ENCODE measurements at regions not wholly inside any gene's neighbourhood (a gene's known extent, or its start where the extent isn't known, plus 50 kb on each side); places are given as distances from the start of the nearest gene placed in this dataset.

DNA sequence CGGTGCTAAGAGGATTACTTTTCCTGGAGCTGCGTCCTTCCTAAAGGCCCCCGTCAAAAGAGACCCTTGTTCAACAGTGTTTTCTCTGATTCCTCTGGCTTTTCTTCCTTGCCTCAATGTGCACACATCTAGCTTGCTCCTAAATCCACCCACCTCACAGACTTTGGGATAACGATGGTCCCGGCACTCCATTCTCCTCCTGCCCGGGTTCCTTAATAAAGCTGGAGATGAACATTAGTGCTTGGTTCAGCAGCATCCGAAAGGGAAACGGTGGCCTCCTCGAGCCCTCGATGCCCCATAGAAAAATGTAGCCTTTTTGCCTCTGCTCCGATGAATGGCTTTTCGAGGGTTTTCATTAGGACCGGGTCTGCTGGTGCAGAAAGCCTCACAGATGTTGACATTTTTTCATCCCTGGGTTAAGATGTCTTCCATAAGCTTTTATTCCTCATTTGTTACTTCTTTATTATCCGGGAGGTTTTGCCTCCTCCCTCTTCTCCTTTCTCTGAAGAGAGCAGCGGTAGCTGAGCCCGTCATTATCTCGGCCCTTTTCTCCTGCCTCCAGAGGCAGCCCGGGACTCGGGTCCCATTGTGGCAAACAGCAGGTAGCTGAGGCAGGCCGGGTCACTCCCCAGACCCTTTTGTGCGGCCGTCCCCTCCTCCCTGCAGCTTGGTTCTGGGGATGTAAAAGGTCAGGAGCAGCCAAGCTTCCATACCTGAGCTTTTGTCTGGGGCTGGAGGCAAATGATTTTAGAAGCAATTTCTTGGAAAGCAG, 64.6 kb downstream of the CPN2 start:
- no peak for TF ChIP-seq CTCF (IDR thresholded peaks at IDR 0.05)
- no peak for TF ChIP-seq POLR2A (IDR thresholded peaks at IDR 0.05)
- no peak for TF ChIP-seq POLR2AphosphoS5 (IDR thresholded peaks at IDR 0.05)

Measured in breast epithelium (tissue), 3 donors.